Tibial nerve (tissue), 3 donors: ENCODE measurements at regions not wholly inside any gene's neighbourhood (a gene's known extent, or its start where the extent isn't known, plus 50 kb on each side); places are given as distances from the start of the nearest gene placed in this dataset.

Experiments used
- CTCF ChIP-seq, 5 experiments: fragments of 200-600 bp in 3 of 5; fragments of 450-650 bp in 2 of 5; sonication (generic) in 3 of 5; IDR thresholded peaks; one replicate each; pipeline ENCODE4 v1.5.1; 2016 to 2019; ENCODE audit warnings: antibody characterized with exemption in 5 of 5, mild to moderate bottlenecking in 3 of 5, moderate library complexity in 2 of 5
- POLR2A ChIP-seq, 2 donors: fragments of 450-650 bp; IDR thresholded peaks; one replicate each; pipeline ENCODE4 v1.6.1; 2017; ENCODE audit warnings: antibody characterized with exemption in 2 of 2, mild to moderate bottlenecking in 2 of 2, moderate library complexity in 2 of 2

- TF ChIP-seq CTCF (IDR thresholded peaks at IDR 0.05) (no peak), POLR2A (IDR thresholded peaks at IDR 0.05) (no peak)
These were observed 405.6 kb downstream of the TMEM121 start for GRCh38 chr14:105931808-105932483.
